Neuronal stem cell (in vitro differentiated cells): ENCODE measurements at regions not wholly inside any gene's neighbourhood (a gene's known extent, or its start where the extent isn't known, plus 50 kb on each side); places are given as distances from the start of the nearest gene placed in this dataset.

Source experiments
- DNase-seq: peaks from one replicate; pipeline ENCODE4 v3.0.0-alpha.2; 2013; ENCODE audit warnings: low spot score
- H2AFZ ChIP-seq: one replicate; pipeline ENCODE4 v1.6.1; 2013; ENCODE audit warnings: mild to moderate bottlenecking, low read length, inconsistent platforms
- H2AK5ac ChIP-seq: 2 replicates; pipeline ENCODE4 v1.6.1; 2013; ENCODE audit warnings: low read depth, mild to moderate bottlenecking, inconsistent platforms, low read length, moderate library complexity, mixed read lengths
- H2BK120ac ChIP-seq: 2 replicates; pipeline ENCODE4 v1.6.1; 2013; ENCODE audit warnings: low read depth, mild to moderate bottlenecking, inconsistent platforms, low read length, moderate library complexity, mixed read lengths
- H2BK12ac ChIP-seq: one replicate; pipeline ENCODE4 v1.6.1; 2013; ENCODE audit warnings: low read length, inconsistent platforms
- H2BK15ac ChIP-seq: 2 replicates; pipeline ENCODE4 v1.6.1; 2013; ENCODE audit warnings: mild to moderate bottlenecking, low read length, inconsistent platforms, mixed read lengths
- H2BK5ac ChIP-seq: one replicate; pipeline ENCODE4 v1.6.1; 2013; ENCODE audit warnings: inconsistent platforms, mild to moderate bottlenecking, low read length, moderate library complexity
- H3K14ac ChIP-seq: one replicate; pipeline ENCODE4 v1.6.1; 2013; ENCODE audit warnings: low read length, inconsistent platforms
- H3K18ac ChIP-seq: 2 replicates; pipeline ENCODE4 v1.6.1; 2013; ENCODE audit warnings: low read length, inconsistent platforms
- H3K23ac ChIP-seq: 2 replicates; pipeline ENCODE4 v1.6.1; 2013; ENCODE audit warnings: low read depth, mild to moderate bottlenecking, mixed read lengths, low read length, inconsistent platforms; ENCODE audit not compliant: poor library complexity
- H3K27ac ChIP-seq: replicated peaks from 3 replicates; pipeline ENCODE4 v1.5.1; 2013; ENCODE audit warnings: low read length, inconsistent platforms
- H3K27me3 ChIP-seq, 3 experiments: 2 replicates each; pipeline ENCODE4 v1.6.1; 2013; ENCODE audit warnings: low read length in 3 of 3, mild to moderate bottlenecking in 2 of 3, inconsistent platforms in 1 of 3, low read depth in 1 of 3, mixed read lengths in 1 of 3, moderate library complexity in 1 of 3; ENCODE audit not compliant: control insufficient read depth in 3 of 3, insufficient read depth in 3 of 3
- H3K36me3 ChIP-seq, 2 donors: replicated peaks in 1 of 2; 2 replicates each; pipeline ENCODE4 v1.6.1; 2013; ENCODE audit warnings: low read length in 2 of 2; ENCODE audit not compliant: control insufficient read depth in 2 of 2, insufficient read depth in 2 of 2
- H3K4ac ChIP-seq: 2 replicates; pipeline ENCODE4 v1.6.1; 2013; ENCODE audit warnings: inconsistent platforms, mild to moderate bottlenecking, low read length, moderate library complexity
- H3K4me1 ChIP-seq, 2 donors: 1 replicate in 1 of 2; 2 replicates in 1 of 2; pipeline ENCODE4 v1.6.1; 2013; ENCODE audit warnings: low read length in 2 of 2, low read depth in 1 of 2; ENCODE audit not compliant: control insufficient read depth in 2 of 2, insufficient read depth in 1 of 2
- H3K4me2 ChIP-seq: one replicate; pipeline ENCODE4 v1.6.1; 2013; ENCODE audit warnings: mild to moderate bottlenecking, low read length, inconsistent platforms; ENCODE audit not compliant: insufficient read depth, poor library complexity, severe bottlenecking
- H3K4me3 ChIP-seq, 2 donors: 2 replicates each; pipeline ENCODE4 v1.5.1; 2013; ENCODE audit warnings: low read length in 2 of 2, mild to moderate bottlenecking in 2 of 2, inconsistent platforms in 1 of 2, moderate library complexity in 1 of 2
- H3K79me1 ChIP-seq: one replicate; pipeline ENCODE4 v1.6.1; 2013; ENCODE audit warnings: low read depth, mild to moderate bottlenecking, inconsistent platforms, low read length, moderate library complexity
- H3K9ac ChIP-seq: one replicate; pipeline ENCODE4 v1.6.1; 2013; ENCODE audit warnings: mild to moderate bottlenecking, low read depth, low read length, inconsistent platforms; ENCODE audit not compliant: poor library complexity
- H3K9me3 ChIP-seq, 2 donors: replicated peaks in 1 of 2; 2 replicates each; pipeline versions ENCODE3 to v1.6.1; 2013; ENCODE audit warnings: low read length in 2 of 2, mild to moderate bottlenecking in 2 of 2, inconsistent platforms in 1 of 2, low read depth in 1 of 2, mixed read lengths in 1 of 2, moderate library complexity in 1 of 2; ENCODE audit not compliant: control insufficient read depth in 2 of 2, insufficient read depth in 1 of 2
- H4K8ac ChIP-seq: one replicate; pipeline ENCODE4 v1.6.1; 2013; ENCODE audit warnings: low read depth, mild to moderate bottlenecking, inconsistent platforms, low read length, moderate library complexity
- H4K91ac ChIP-seq: one replicate; pipeline ENCODE4 v1.6.1; 2013; ENCODE audit warnings: low read length, low read depth, mild to moderate bottlenecking, inconsistent platforms; ENCODE audit not compliant: poor library complexity
- WGBS, 2 donors: extraction: QIAGEN DNeasy Blood & Tissue Kit; methylation state at CpG; one replicate each; pipeline ENCODE4 v1.1.7; 2013; ENCODE audit warnings: missing lambda C conversion rate in 2 of 2, mixed read lengths in 1 of 2; ENCODE audit not compliant: insufficient read length in 2 of 2, insufficient replicate concordance in 1 of 2; ENCODE audit errors: extremely low coverage in 2 of 2; 5-methylcytosine and 5-hydroxymethylcytosine counted together

GRCh38 chr6:139531148-139532115 is 157.0 kb upstream of the CITED2 start:
- Histone ChIP-seq H3K9ac (no peak overlapping the region), H2BK5ac (no peak overlapping the region), H3K36me3 (no peaks in the 10 kb centered on the region), H3K4me3 (no peak overlapping the region), H2BK12ac (no peak overlapping the region), H2BK15ac (no peak overlapping the region), H3K79me1 (no peaks in the 10 kb centered on the region), H3K4me1 (peaks cover 3 to 7% of the 10 kb centered on the region in 2 donors), H3K23ac (no peak overlapping the region), H3K4ac (no peak overlapping the region), H3K27ac (no peak overlapping the region), H2BK120ac (no peak overlapping the region), H2AFZ (peak overlapping the region; percentile 70), H3K4me2 (no peak overlapping the region), H3K14ac (no peak overlapping the region), H3K18ac (no peak overlapping the region), H3K9me3 (peaks cover 0 to under 1% of the 10 kb centered on the region in 2 donors), H2AK5ac (no peak overlapping the region), H3K27me3 (no peaks in the 10 kb centered on the region), H4K91ac (no peak overlapping the region), H4K8ac (no peak overlapping the region)
- no CpG with 5 or more reads among the region's 8 CpGs for WGBS, 2 donors
- DNase-seq = no peak

DNA sequence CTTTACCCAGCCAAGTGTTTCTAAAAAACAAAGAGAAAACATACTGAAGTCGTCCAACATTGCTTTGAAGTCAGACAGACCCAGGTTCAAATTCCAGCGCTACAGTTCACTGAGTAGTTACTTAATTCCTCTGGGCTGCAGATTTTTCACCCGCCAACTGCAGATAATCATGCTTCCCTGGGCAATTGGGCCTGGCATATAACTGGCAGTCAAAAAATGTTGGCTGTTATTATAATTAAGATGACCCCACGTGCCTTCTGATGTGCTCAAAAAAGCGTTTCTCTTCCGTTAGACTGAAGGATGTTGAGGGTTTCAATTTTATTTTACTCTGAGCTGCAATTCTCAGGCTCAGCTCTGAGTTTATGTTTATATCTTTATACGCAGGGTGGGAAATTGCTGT is 156.1 kb upstream of the CITED2 start:
- Histone ChIP-seq H3K27me3 (no peaks in the 10 kb centered on the region), H3K36me3 (no peaks in the 10 kb centered on the region), H3K27ac (no peak overlapping the region), H3K18ac (no peak overlapping the region), H3K9ac (no peak overlapping the region), H2BK12ac (no peak overlapping the region), H2BK5ac (no peak overlapping the region), H3K4me2 (no peak overlapping the region), H3K79me1 (no peaks in the 10 kb centered on the region), H4K8ac (no peak overlapping the region), H2BK120ac (no peak overlapping the region), H3K4me1 (peaks cover 3 to 7% of the 10 kb centered on the region in 2 donors), H2BK15ac (no peak overlapping the region), H3K9me3 (peaks cover 0 to 2% of the 10 kb centered on the region in 2 donors), H3K4ac (no peak overlapping the region), H4K91ac (no peak overlapping the region), H3K4me3 (no peak overlapping the region), H3K23ac (no peak overlapping the region), H3K14ac (no peak overlapping the region), H2AK5ac (no peak overlapping the region), H2AFZ (peak overlapping the region; percentile 70)
- WGBS, 2 donors = no CpG with 5 or more reads among the region's 7 CpGs
- no peak for DNase-seq

GRCh38 chr6:139529420-139529819 is 155.0 kb upstream of the CITED2 start:
- Histone ChIP-seq H3K9me3 (peaks cover 0 to 2% of the 10 kb centered on the region in 2 donors), H2AK5ac (no peak overlapping the region), H3K4me3 (no peak overlapping the region), H2BK15ac (no peak overlapping the region), H2BK12ac (no peak overlapping the region), H2BK120ac (no peak overlapping the region), H4K91ac (no peak overlapping the region), H3K4me2 (no peak overlapping the region), H2BK5ac (no peak overlapping the region), H2AFZ (no peak overlapping the region), H3K79me1 (no peaks in the 10 kb centered on the region), H3K4me1 (peaks cover 3 to 7% of the 10 kb centered on the region in 2 donors), H3K27me3 (no peaks in the 10 kb centered on the region), H3K18ac (no peak overlapping the region), H3K27ac (no peak overlapping the region), H3K36me3 (no peaks in the 10 kb centered on the region), H3K9ac (no peak overlapping the region), H3K14ac (no peak overlapping the region), H4K8ac (no peak overlapping the region), H3K23ac (no peak overlapping the region), H3K4ac (no peak overlapping the region)
- DNase-seq = no peak
- no CpG with 5 or more reads among the region's 1 CpG for WGBS, 2 donors

DNA sequence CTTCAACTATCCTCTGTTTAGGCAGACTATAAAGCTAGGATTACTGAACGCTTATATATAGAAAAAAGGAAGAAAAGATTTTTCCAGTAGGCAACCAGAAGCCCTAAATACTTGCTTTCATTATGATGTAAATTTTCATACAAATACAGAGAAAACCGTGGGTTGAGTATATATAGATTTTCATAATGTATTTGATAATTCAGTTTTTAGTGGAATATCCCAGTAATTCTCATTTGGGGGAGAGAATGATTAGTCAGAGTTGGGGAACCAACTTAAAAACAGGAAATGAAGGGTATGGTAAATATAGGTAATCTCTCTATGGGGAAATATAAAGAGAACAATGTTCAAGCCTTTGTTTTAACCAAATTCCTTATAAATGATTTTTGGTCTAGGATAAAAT is 154.0 kb upstream of the CITED2 start:
- Histone ChIP-seq H3K18ac (no peak overlapping the region), H2BK12ac (no peak overlapping the region), H3K27me3 (no peaks in the 10 kb centered on the region), H3K4ac (no peak overlapping the region), H3K4me3 (no peak overlapping the region), H3K4me1 (peaks cover 0 to 4% of the 10 kb centered on the region in 2 donors), H3K27ac (no peak overlapping the region), H3K36me3 (no peaks in the 10 kb centered on the region), H2BK15ac (no peak overlapping the region), H3K9me3 (peaks cover 0 to 2% of the 10 kb centered on the region in 2 donors), H3K14ac (no peak overlapping the region), H3K79me1 (no peaks in the 10 kb centered on the region), H3K9ac (no peak overlapping the region), H2AFZ (no peak overlapping the region), H3K4me2 (no peak overlapping the region), H4K8ac (no peak overlapping the region), H2BK120ac (no peak overlapping the region), H4K91ac (no peak overlapping the region), H2BK5ac (no peak overlapping the region), H3K23ac (no peak overlapping the region), H2AK5ac (no peak overlapping the region)
- no CpG with 5 or more reads among the region's 2 CpGs for WGBS, 2 donors
- no peak for DNase-seq
